Skin of body (tissue), 1 donor: ENCODE measurements at regions not wholly inside any gene's neighbourhood (a gene's known extent, or its start where the extent isn't known, plus 50 kb on each side); places are given as distances from the start of the nearest gene placed in this dataset.

Experiments used
- DNase-seq: peaks from one replicate; lab custom pipeline; 2025; lab: John Stamatoyannopoulos, UW

GRCh38 chr11:29312812-29313211 is 704.0 kb downstream of the KCNA4 start:
- no peak for DNase-seq

DNA sequence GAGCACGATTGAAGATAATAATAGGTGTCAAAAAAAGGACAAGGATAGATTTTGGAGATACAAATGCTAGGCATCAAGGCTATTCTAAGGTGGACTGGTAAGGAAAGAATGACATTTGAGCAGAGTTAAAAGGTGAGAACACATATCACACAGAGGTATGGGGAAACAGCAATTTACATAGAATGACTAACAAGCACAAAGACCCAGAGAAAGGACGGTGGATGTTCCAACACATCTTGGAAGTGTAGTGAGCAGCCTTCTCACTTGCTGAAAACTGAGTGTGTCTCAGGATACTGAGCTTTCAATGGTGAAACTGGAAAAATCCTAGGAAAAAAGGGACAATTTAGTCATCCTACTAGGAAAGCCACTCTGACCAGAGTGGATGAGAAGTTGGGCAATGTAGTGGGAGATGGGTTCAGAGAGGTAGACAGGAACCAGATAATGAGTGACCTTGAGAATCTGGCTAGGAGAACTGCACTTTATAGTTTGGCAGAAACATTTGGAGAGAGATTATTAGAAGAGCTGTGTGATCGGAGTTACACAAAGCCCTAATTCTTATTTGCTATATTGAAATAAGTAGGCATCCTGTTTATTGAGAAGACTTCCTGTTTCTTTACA is 706.0 kb downstream of the KCNA4 start:
- no peak for DNase-seq

DNA sequence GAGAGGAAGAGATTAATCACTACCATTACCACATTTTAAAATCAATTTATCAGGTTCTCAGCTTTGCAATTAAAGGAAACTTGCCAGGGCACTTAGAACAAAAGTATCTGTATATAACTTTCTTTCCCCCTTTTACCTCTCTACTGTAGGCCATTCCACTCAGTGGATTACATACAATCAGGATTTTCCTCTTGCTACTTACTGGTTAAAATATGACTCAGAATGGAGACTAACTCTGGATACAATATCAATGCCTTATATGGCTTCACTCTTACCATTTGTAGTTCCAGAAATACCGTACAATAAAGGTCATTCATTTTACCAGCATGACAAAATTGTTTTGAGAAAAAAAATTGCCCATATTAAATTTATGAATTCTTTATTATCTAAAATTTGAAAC is 706.8 kb downstream of the KCNA4 start:
- DNase-seq, result no peak

DNA sequence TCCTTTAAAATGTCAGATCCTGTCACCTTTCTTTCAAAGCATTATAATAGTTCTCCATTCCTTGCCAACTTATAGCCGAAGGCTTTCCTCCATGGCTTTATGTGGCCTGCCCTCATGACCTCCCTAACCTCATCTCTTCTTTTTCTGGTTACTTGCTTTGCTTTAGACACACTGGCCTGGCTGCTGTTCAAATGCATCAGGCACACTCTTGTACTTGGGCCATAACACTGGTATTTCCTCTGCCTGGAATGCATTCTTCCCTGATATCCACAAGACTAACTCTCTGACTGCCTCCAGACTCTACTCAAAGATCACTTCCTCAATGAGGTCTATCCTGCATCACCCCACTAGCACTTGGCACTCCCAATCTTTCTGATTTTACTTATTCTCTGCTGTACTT is 710.3 kb downstream of the KCNA4 start:
- DNase-seq, result no peak

DNA sequence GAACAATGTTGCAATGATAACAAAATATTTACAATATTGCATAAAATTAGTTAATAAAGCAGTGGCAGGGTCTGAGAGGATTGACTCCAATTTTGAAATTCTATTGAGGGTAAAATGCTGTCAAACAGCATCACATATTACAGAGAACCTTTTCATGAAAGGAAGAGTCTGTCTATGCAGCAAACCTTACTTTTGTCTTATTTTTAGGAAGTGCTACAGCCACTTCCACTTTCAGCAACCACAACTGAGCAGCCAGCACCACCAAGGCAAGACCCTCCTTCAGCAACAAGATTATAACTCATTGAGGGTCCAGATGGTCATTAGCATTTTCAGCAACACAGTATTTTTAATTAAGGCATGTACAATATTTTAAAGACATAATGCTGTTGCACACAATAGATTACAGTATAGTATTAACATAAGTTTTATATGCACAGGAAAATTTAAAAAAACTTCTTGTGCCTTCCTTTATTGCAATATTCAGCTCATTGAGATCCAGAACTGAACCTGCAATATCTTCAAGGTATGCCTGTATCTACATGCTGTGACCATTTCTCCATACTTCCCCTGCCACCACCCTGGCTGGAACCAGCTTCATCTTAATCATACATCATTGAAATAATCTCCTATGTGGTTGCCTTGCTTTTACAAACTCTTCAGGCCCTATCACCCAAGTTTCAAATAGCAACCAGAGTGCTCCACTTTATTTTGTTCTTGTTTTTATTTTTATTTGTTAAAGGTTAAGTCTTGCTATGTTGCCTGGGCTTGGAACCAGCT is 711.2 kb downstream of the KCNA4 start:
- no peak for DNase-seq

DNA sequence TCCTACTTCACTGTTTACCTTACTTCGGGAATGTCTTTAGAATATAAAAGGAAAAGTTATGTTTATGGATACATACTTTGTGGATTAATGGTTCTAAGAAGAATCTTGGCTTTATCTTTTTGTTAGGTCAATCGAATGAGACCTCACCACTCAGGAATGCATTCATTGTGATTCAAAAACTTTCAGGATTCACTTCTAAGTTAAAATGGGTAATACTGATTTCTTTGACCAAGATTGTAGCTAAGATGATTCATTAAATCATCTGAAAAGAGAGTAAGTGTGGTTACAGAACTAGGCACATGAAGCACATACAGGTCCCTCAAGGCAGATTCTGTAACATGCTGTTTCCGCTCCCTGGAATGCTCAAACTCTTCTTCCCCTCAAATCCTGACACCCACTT is 716.4 kb downstream of the KCNA4 start:
- DNase-seq, result no peak

DNA sequence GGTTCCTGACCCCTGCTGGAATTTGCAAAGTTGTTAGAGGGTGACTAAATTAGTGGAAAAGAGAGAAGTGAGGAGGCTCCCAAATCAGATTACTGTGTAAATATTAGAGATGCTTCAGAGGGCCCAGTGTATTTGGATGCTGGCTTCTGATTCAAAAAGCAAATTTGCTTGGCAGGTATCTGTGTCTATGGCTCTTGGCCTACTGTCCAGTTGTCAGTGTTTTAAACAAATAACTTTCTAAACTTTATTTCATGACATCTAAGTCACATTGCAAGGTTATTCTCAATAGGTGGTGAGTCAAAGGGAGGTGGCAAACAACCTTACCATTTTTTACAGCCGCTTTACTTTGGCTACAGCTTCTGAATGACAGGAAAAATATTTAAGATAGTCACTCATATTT is 720.1 kb downstream of the KCNA4 start:
- no peak for DNase-seq

GRCh38 chr11:29293825-29294224 is 723.0 kb downstream of the KCNA4 start:
- no peak for DNase-seq

- no peak for DNase-seq
Observed at GRCh38 chr11:29282088-29282487, 734.7 kb downstream of the KCNA4 start.

GRCh38 chr11:29281271-29281777 is 735.5 kb downstream of the KCNA4 start:
- DNase-seq, result no peak

DNA sequence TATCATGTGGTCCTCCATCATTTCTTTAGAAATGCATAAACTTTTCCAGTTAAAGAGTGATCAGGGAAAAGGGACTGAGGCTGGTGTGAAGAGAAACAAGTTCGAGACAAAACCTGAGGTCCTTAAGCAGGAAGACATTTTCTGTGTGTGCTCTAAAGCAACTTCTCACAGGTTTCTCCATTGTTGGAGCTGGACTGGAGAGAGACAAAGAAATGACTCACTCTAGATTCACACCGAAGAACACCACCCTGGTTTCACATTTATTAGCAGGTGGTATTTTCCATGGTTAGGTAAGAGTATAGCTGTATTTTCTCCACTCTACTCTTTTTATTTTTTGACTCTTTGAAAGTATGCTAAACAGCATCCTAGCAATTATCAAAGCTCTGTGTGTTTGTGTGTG is 736.4 kb downstream of the KCNA4 start:
- DNase-seq, result no peak

- DNase-seq, result no peak
Observed at GRCh38 chr11:29279716-29280115, 737.1 kb downstream of the KCNA4 start.

- DNase-seq, result no peak
Observed at GRCh38 chr11:29272019-29272654, 744.7 kb downstream of the KCNA4 start.

DNA sequence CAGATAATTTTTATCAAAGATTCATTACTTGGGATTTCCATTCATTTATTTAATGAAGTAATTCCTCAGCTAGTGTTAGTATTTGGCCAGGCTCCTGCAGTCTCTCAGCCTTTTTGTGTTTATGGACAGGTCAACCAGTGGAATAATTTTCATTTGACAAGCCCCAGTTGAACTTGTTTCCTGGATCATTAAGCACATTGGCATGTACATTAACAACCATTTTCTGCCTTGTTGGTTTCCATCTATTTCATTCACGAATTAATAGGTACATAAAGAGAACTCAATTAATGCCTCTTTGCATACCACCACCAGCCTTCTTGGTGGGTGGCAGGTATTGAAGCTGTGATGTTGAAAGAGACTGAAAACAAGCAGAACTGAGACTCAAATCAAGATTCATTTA is 745.2 kb downstream of the KCNA4 start:
- DNase-seq, result no peak

DNA sequence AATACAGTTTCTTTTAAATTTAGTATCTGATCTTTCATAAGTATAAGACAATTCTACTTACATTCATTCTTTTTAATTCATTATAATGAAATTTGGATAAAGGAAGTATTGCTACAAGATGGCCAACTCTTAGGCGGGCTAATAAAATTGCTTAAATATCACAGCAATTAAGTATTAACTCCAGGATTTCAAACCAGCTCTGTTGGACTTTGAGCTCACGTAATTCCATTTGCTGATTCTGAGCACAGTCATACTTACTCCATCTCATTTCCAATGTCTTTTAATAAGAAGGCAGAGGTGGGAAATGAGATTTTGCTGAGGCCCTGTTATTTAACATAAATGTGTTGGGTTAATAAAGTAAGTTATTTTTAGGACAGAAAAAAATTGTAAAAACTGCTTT is 748.1 kb downstream of the KCNA4 start:
- no peak for DNase-seq

GRCh38 chr11:29265792-29266191 is 751.0 kb downstream of the KCNA4 start:
- DNase-seq, result no peak

DNA sequence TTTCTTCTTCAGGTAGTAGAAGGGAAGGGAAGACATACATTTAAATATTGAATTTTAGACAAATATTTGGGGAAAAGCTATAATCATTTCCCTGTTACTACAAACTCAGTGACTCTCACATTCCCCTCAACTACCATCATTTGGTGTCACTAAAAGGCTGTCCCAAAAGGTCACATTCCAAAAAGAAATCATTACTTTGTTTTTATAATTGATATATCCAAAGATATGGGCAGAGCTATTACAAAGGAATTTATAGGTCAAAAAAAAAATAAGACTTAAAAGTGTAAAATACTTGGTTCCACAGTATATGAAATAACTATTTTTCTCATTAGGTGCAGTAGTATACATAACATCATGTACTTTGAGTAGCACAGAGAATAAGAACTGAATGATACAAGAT is 751.4 kb downstream of the KCNA4 start:
- no peak for DNase-seq

DNA sequence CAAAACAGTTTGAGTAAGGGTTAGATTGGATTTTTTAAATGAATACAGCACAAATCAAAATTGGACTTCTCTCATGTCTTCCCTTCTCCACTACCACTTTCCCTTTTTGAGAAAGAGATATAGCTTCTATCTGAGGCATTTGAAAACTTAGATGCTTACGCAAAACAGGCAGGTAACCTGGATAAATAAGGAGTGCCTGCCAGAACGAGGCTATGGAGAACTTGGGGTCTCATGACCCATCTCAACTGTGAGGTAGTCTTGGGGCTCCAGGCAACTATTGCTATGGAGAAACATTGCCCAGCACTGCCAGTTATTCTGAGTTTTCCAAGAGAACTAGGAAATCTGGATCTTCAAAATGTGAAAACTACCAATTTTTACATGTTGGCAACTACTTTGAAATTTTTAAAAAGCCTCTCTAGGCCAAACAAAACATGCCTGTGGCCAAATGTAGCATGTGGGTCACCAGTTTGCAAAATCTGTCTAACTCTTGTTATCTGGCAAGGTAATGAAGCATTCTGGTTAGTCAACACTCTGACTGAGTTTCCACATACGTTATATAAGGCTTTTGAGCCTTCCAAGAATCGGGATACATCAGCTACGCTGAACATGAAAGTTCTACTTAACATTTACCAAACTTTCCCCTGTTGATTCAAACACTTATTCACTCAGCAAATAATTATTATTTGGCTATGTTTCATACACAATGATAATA is 752.7 kb downstream of the KCNA4 start:
- no peak for DNase-seq

GRCh38 chr11:29261831-29262230 is 755.0 kb downstream of the KCNA4 start:
- DNase-seq, result no peak

DNA sequence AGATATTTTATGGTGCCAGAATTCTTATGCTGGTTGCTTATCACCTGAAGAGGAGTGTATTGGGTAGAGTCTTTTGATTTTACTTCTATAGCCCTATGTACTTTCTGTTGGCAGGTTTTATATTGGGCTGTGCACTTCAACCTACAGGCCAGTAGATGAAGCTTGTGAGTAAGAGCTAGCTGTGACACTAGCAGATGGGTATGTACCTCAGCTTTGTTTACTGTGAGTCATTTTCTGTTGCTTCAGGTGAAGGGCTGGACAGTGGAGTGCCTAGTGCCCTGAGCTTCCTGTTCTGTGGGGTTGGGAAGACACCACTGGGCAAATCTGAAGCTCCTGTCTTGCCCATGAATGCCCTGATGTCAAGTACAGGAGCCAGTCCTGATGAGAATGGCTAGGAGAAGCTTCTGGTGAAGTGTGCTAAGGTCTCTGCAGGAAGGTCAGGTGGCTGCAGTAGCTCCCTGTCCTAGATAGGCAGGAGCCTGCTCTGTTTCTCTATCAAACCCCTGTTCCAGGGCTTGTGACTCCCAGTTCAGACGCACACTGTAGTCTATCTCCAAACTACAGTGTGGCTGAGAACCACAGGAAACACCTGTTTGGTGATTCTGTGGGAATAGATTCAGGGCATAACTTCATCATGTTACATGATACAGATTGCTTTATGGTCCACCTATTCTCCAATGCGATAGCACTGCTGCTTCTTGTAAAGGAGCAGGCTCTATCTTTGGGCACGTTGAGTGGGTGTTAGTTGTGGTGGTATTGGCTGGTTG is 755.7 kb downstream of the KCNA4 start:
- no peak for DNase-seq

DNA sequence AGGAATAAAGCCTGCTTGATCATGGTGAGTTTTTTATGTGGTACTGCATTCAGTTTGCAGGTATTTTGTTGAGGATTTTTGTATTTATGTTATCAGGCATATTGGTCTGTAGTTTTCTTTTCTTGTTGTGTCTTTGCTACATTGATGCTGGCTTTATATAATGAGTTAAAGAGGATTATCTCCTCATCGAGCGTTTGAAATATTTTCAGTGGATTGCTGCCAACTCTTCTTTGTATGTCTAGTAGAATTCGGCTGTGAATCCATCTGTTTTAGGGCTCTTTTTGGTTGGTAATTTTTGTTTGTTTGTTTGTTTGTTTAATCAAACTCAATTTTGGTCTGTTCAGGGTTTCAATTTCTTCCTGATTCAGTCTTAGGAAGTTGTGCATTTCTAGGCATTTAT is 758.4 kb downstream of the KCNA4 start:
- no peak for DNase-seq
